Tibial nerve (tissue), 4 donors: ENCODE measurements at regions not wholly inside any gene's neighbourhood (a gene's known extent, or its start where the extent isn't known, plus 50 kb on each side); places are given as distances from the start of the nearest gene placed in this dataset.

Source experiments
- DNase-seq, 2 donors: peaks; one replicate each; pipeline ENCODE4 v3.0.0-alpha.2; 2019; ENCODE audit warnings: low spot score in 2 of 2
- H3K27ac ChIP-seq, 4 donors: fragments of 200-600 bp; sonication (generic) in 3 of 4; one replicate each; pipeline ENCODE4 v1.5.1; 2017 to 2019; ENCODE audit warnings: mild to moderate bottlenecking in 1 of 4
- H3K27me3 ChIP-seq, 2 donors: fragments of 200-600 bp; sonication (generic) in 1 of 2; one replicate each; pipeline versions ENCODE4 v1.5.1 to v1.6.0; 2017 to 2019
- H3K36me3 ChIP-seq, 3 donors: fragments of 200-600 bp; sonication (generic); one replicate each; pipeline ENCODE4 v1.5.1; 2018 to 2019
- H3K4me1 ChIP-seq, 4 donors: fragments of 200-600 bp; sonication (generic) in 3 of 4; one replicate each; pipeline ENCODE4 v1.5.1; 2017 to 2019
- H3K4me3 ChIP-seq, 4 donors: fragments of 200-600 bp; sonication (generic) in 3 of 4; one replicate each; pipeline ENCODE4 v1.5.1; 2017 to 2019; ENCODE audit warnings: mild to moderate bottlenecking in 1 of 4, moderate library complexity in 1 of 4
- H3K9me3 ChIP-seq, 4 donors: fragments of 200-600 bp; sonication (generic) in 3 of 4; one replicate each; pipeline ENCODE4 v1.5.1; 2017 to 2019
- CTCF ChIP-seq, 5 experiments: fragments of 200-600 bp in 3 of 5; fragments of 450-650 bp in 2 of 5; sonication (generic) in 3 of 5; IDR thresholded peaks; one replicate each; pipeline ENCODE4 v1.5.1; 2016 to 2019; ENCODE audit warnings: antibody characterized with exemption in 5 of 5, mild to moderate bottlenecking in 3 of 5, moderate library complexity in 2 of 5
- EP300 ChIP-seq, 2 donors: sonication (generic); formaldehyde crosslinking; IDR thresholded peaks; one replicate each; pipeline ENCODE4 v1.6.1; 2017; ENCODE audit warnings: antibody characterized with exemption in 2 of 2, mild to moderate bottlenecking in 1 of 2
- POLR2A ChIP-seq, 2 donors: fragments of 450-650 bp; IDR thresholded peaks; one replicate each; pipeline ENCODE4 v1.6.1; 2017; ENCODE audit warnings: antibody characterized with exemption in 2 of 2, mild to moderate bottlenecking in 2 of 2, moderate library complexity in 2 of 2
- WGBS, 2 donors: methylation state at CpG; one replicate each; pipeline ENCODE4 v1.1.5; 2018; 5-methylcytosine and 5-hydroxymethylcytosine counted together

- TF ChIP-seq CTCF (IDR thresholded peaks at IDR 0.05) (no peak), POLR2A (IDR thresholded peaks at IDR 0.05) (no peak), EP300 (IDR thresholded peaks at IDR 0.05) (no peak)
- Histone ChIP-seq H3K9me3 (no peaks in the 10 kb centered on the region), H3K27ac (no peak overlapping the region), H3K4me1 (no peaks in the 10 kb centered on the region), H3K36me3 (no peaks in the 10 kb centered on the region), H3K4me3 (no peak overlapping the region), H3K27me3 (no peaks in the 10 kb centered on the region)
- WGBS, 2 donors: 29 to 33% methylated on average over 3 of the region's 3 CpGs
- no peak for DNase-seq
Measured at GRCh38 chr11:80502511-80502910, 1061.7 kb upstream of the TENM4 start.

GRCh38 chr11:80495116-80495515, 1054.3 kb upstream of the TENM4 start:
- Histone ChIP-seq H3K9me3 (peaks cover 0 to 33% (median 0%) of the 10 kb centered on the region in 4 donors), H3K4me1 (no peaks in the 10 kb centered on the region), H3K36me3 (no peaks in the 10 kb centered on the region), H3K27me3 (no peaks in the 10 kb centered on the region), H3K27ac (no peak overlapping the region), H3K4me3 (no peak overlapping the region)
- no peak for DNase-seq
- TF ChIP-seq CTCF (IDR thresholded peaks at IDR 0.05): no peak
- TF ChIP-seq POLR2A (IDR thresholded peaks at IDR 0.05): no peak
- no peak for TF ChIP-seq EP300 (IDR thresholded peaks at IDR 0.05)

GRCh38 chr11:80487952-80488351, 1047.1 kb upstream of the TENM4 start:
- H3K27me3 ChIP-seq: no peaks in the 10 kb centered on the region
- no peaks in the 10 kb centered on the region for H3K36me3 ChIP-seq
- TF ChIP-seq CTCF (IDR thresholded peaks at IDR 0.05) (no peak), POLR2A (IDR thresholded peaks at IDR 0.05) (no peak), EP300 (IDR thresholded peaks at IDR 0.05) (no peak)
- DNase-seq: no peak
- H3K4me3 ChIP-seq: no peak overlapping the region
- H3K9me3 ChIP-seq: peaks cover 0 to 5% (median 0%) of the 10 kb centered on the region in 4 donors
- no peaks in the 10 kb centered on the region for H3K4me1 ChIP-seq
- no peak overlapping the region for H3K27ac ChIP-seq

GRCh38 chr11:80486678-80487077, 1045.8 kb upstream of the TENM4 start:
- Histone ChIP-seq H3K9me3 (peaks cover 0 to 3% (median 0%) of the 10 kb centered on the region in 4 donors), H3K4me1 (no peaks in the 10 kb centered on the region), H3K4me3 (no peak overlapping the region), H3K27me3 (no peaks in the 10 kb centered on the region), H3K36me3 (no peaks in the 10 kb centered on the region), H3K27ac (no peak overlapping the region)
- no peak for TF ChIP-seq POLR2A (IDR thresholded peaks at IDR 0.05)
- TF ChIP-seq EP300 (IDR thresholded peaks at IDR 0.05): no peak
- no peak for TF ChIP-seq CTCF (IDR thresholded peaks at IDR 0.05)
- 85 to 90% methylated on average over 4 of the region's 4 CpGs for WGBS, 2 donors
- no peak for DNase-seq

- no peaks in the 10 kb centered on the region for H3K36me3 ChIP-seq
- DNase-seq: no peak
- 68 to 79% methylated on average over 2 of the region's 2 CpGs for WGBS, 2 donors
Measured at GRCh38 chr11:80477178-80477577, 1036.3 kb upstream of the TENM4 start.

More at GRCh38 chr11:80477178-80477577, 1036.3 kb upstream of the TENM4 start:
- Histone ChIP-seq H3K9me3 (no peaks in the 10 kb centered on the region), H3K27ac (no peak overlapping the region), H3K27me3 (no peaks in the 10 kb centered on the region), H3K4me3 (no peak overlapping the region), H3K4me1 (no peaks in the 10 kb centered on the region)
- TF ChIP-seq POLR2A (IDR thresholded peaks at IDR 0.05): no peak
- no peak for TF ChIP-seq CTCF (IDR thresholded peaks at IDR 0.05)
- TF ChIP-seq EP300 (IDR thresholded peaks at IDR 0.05): no peak
